GM19372 (cell line): ENCODE measurements at regions not wholly inside any gene's neighbourhood (a gene's known extent, or its start where the extent isn't known, plus 50 kb on each side); places are given as distances from the start of the nearest gene placed in this dataset.
"Not testable (repeated sequence)": the region's sequence is repeated elsewhere in the genome, so short reads cannot be mapped to it uniquely, and the experiment has no call there.

ENCODE experiments used
- ATAC-seq: cut with Tn5 transposase; IDR thresholded peaks from one replicate; pipeline ENCODE4 v1.9.1; 2021; ENCODE audit warnings: mild to moderate bottlenecking, low read depth, moderate library complexity; ENCODE audit not compliant: unreplicated experiment

- no peak for ATAC-seq
Observed at GRCh38 chr13:23067129-23067528, 113.7 kb upstream of the SGCG start.

GRCh38 chr13:23069566-23069965 lies 111.2 kb upstream of the SGCG start:
- ATAC-seq, result no peak

- ATAC-seq, result no peak
Observed at GRCh38 chr13:23074075-23074828, 106.5 kb upstream of the SGCG start.

GRCh38 chr13:23081220-23081619 lies 99.6 kb upstream of the SGCG start:
- ATAC-seq, result no peak

GRCh38 chr13:23081901-23082300 lies 98.9 kb upstream of the SGCG start:
- no peak for ATAC-seq

- ATAC-seq, result no peak
Observed at GRCh38 chr13:23086968-23087623, 93.7 kb upstream of the SGCG start.

GRCh38 chr13:23087880-23088279 lies 92.9 kb upstream of the SGCG start:
- no peak for ATAC-seq

GRCh38 chr13:23098161-23098907 lies 82.4 kb upstream of the SGCG start:
- no peak for ATAC-seq

- ATAC-seq, result no peak
Observed at GRCh38 chr13:23105051-23105450, 75.7 kb upstream of the SGCG start.

- ATAC-seq, result no peak
Observed at GRCh38 chr13:23107665-23108064, 73.1 kb upstream of the SGCG start.

GRCh38 chr13:23119131-23119530 lies 61.6 kb upstream of the SGCG start:
- no peak for ATAC-seq

- not testable (repeated sequence) for ATAC-seq
Observed at GRCh38 chr13:23127540-23127939, 53.2 kb upstream of the SGCG start.

- no peak for ATAC-seq
Observed at GRCh38 chr13:23129331-23129730, 51.4 kb upstream of the SGCG start.
